ENCODE measurements at regions not wholly inside any gene's neighbourhood (a gene's known extent, or its start where the extent isn't known, plus 50 kb on each side); places are given as distances from the start of the nearest gene placed in this dataset.

DNA sequence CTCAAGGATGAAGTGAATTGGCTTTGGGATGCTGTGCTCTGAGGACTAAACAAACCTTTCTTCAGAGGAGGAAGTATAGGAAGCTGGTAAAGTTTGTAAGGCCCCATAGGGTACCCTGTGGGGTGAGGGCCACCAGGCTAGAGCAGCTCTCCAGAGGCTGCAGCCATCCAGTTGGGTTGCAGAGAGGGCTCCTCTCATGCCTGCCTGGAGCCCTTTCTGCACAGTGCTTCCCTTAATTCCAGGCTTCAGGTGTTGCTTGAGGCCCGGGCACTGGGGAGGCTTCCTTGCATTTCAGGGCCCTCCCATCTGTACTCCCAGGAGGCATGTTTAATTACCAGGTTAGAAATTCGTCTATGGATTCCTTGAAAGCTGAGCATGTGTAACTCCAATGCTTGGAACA is 95.3 kb upstream of the FSTL4 start:
- no peak for TF ChIP-seq POLR2A (IDR thresholded peaks at IDR 0.05)
- TF ChIP-seq, protein P1, sequence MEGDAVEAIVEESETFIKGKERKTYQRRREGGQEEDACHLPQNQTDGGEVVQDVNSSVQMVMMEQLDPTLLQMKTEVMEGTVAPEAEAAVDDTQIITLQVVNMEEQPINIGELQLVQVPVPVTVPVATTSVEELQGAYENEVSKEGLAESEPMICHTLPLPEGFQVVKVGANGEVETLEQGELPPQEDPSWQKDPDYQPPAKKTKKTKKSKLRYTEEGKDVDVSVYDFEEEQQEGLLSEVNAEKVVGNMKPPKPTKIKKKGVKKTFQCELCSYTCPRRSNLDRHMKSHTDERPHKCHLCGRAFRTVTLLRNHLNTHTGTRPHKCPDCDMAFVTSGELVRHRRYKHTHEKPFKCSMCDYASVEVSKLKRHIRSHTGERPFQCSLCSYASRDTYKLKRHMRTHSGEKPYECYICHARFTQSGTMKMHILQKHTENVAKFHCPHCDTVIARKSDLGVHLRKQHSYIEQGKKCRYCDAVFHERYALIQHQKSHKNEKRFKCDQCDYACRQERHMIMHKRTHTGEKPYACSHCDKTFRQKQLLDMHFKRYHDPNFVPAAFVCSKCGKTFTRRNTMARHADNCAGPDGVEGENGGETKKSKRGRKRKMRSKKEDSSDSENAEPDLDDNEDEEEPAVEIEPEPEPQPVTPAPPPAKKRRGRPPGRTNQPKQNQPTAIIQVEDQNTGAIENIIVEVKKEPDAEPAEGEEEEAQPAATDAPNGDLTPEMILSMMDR (IDR thresholded peaks at IDR 0.05) = no peak
- TF ChIP-seq POLR2AphosphoS5 (IDR thresholded peaks at IDR 0.05) = no peak
- no peak for TF ChIP-seq EP300 (IDR thresholded peaks at IDR 0.05)

Data from gastroesophageal sphincter (tissue), 3 donors.